GM23338 (cell line): ENCODE measurements at regions not wholly inside any gene's neighbourhood (a gene's known extent, or its start where the extent isn't known, plus 50 kb on each side); places are given as distances from the start of the nearest gene placed in this dataset.

Source experiments
- ATAC-seq: fragments of 200-7000 bp; cut with Tn5 transposase; 3 replicates; pipeline ENCODE4 v1.9.1; 2020
- DNase-seq: peaks from one replicate; pipeline ENCODE4 v3.0.0-alpha.2; 2015; ENCODE audit warnings: low spot score
- H2AFZ ChIP-seq: fragments of 200-600 bp; sonication (generic); 2 replicates; pipeline ENCODE4 v1.8.0; 2016; ENCODE audit warnings: antibody characterized with exemption, mild to moderate bottlenecking, moderate library complexity
- H3F3A ChIP-seq: fragments of 200-600 bp; sonication (generic); replicated peaks from 2 replicates; pipeline ENCODE4 v1.8.0; 2017; ENCODE audit warnings: antibody characterized with exemption, mixed run types, low read depth
- H3K27ac ChIP-seq: fragments of 200-600 bp; sonication (generic); 2 replicates; pipeline ENCODE4 v1.6.1; 2016; ENCODE audit warnings: low read depth
- H3K27me3 ChIP-seq: fragments of 200-600 bp; sonication (generic); 2 replicates; pipeline ENCODE4 v1.8.0; 2016; ENCODE audit warnings: mild to moderate bottlenecking, mixed run types, moderate library complexity; ENCODE audit not compliant: insufficient read depth
- H3K36me3 ChIP-seq: fragments of 200-600 bp; sonication (generic); 2 replicates; pipeline ENCODE4 v1.8.0; 2016; ENCODE audit warnings: mild to moderate bottlenecking; ENCODE audit not compliant: insufficient read depth
- H3K4me1 ChIP-seq: fragments of 200-600 bp; sonication (generic); 2 replicates; pipeline ENCODE4 v1.8.0; 2016; ENCODE audit warnings: mild to moderate bottlenecking, moderate library complexity; ENCODE audit not compliant: insufficient read depth
- H3K4me2 ChIP-seq: fragments of 200-600 bp; sonication (generic); 2 replicates; pipeline ENCODE4 v1.7.1; 2017; ENCODE audit warnings: mixed run types
- H3K4me3 ChIP-seq: fragments of 200-600 bp; sonication (generic); 2 replicates; pipeline ENCODE4 v1.6.1; 2016; ENCODE audit warnings: mixed run types
- H3K79me2 ChIP-seq: fragments of 200-600 bp; sonication (generic); replicated peaks from 2 replicates; pipeline ENCODE4 v1.8.0; 2017; ENCODE audit warnings: mild to moderate bottlenecking; ENCODE audit not compliant: insufficient read depth
- H3K9me2 ChIP-seq: fragments of 200-600 bp; sonication (generic); 2 replicates; pipeline ENCODE4 v1.8.0; 2017; ENCODE audit not compliant: insufficient read depth
- H4K20me1 ChIP-seq: fragments of 200-600 bp; sonication (generic); replicated peaks from 2 replicates; pipeline ENCODE4 v1.8.0; 2017; ENCODE audit warnings: mild to moderate bottlenecking; ENCODE audit not compliant: insufficient read depth
- H3K27ac Mint-ChIP-seq: 2 replicates; pipeline ENCODE4 v1.8.0; 2020; ENCODE audit warnings: inconsistent platforms, mild to moderate bottlenecking, moderate library complexity, mixed read lengths
- H3K27me3 Mint-ChIP-seq: 3 replicates; pipeline ENCODE4 v1.8.0; 2022; ENCODE audit warnings: low read depth, mild to moderate bottlenecking, moderate library complexity, mixed read lengths, inconsistent platforms; ENCODE audit not compliant: insufficient read depth, poor library complexity
- H3K36me3 Mint-ChIP-seq: 3 replicates; pipeline ENCODE4 v1.8.0; 2021; ENCODE audit warnings: low read depth, mild to moderate bottlenecking, inconsistent platforms, moderate library complexity, mixed read lengths
- H3K4me1 Mint-ChIP-seq: 3 replicates; pipeline ENCODE4 v1.8.0; 2020; ENCODE audit warnings: mild to moderate bottlenecking, inconsistent platforms, mixed read lengths
- H3K4me3 Mint-ChIP-seq: 3 replicates; pipeline ENCODE4 v1.8.0; 2021; ENCODE audit warnings: moderate library complexity, mild to moderate bottlenecking, inconsistent platforms, mixed read lengths
- H3K9me3 Mint-ChIP-seq: 3 replicates; pipeline ENCODE4 v1.8.0; 2020; ENCODE audit warnings: moderate library complexity, mild to moderate bottlenecking, inconsistent platforms, mixed read lengths
- CREB1 ChIP-seq: fragments of 250-450 bp; sonication (Bioruptor Pico); IDR thresholded peaks from 2 replicates; pipeline ENCODE4 v1.5.0; 2020; ENCODE audit warnings: low read depth, mild to moderate bottlenecking, moderate library complexity
- EZH2 ChIP-seq: fragments of 200-600 bp; sonication (generic); IDR thresholded peaks from one replicate; pipeline ENCODE4 v1.8.0; 2017; ENCODE audit warnings: antibody characterized with exemption, mild to moderate bottlenecking, low read depth; ENCODE audit not compliant: unreplicated experiment
- EZH2phosphoT487 ChIP-seq: fragments of 200-600 bp; sonication (generic); IDR thresholded peaks from one replicate; pipeline ENCODE4 v1.8.1; 2018; ENCODE audit warnings: antibody characterized with exemption; ENCODE audit not compliant: unreplicated experiment
- JUNB ChIP-seq: IDR thresholded peaks from one replicate; pipeline ENCODE4 v1.6.1; 2016; ENCODE audit warnings: antibody characterized with exemption; ENCODE audit not compliant: unreplicated experiment
- NANOG ChIP-seq: IDR thresholded peaks from 2 replicates; pipeline ENCODE4 v1.6.1; 2016; ENCODE audit warnings: antibody characterized with exemption, borderline replicate concordance
- POLR2AphosphoS5 ChIP-seq: IDR thresholded peaks from 2 replicates; pipeline ENCODE4 v1.6.1; 2016; ENCODE audit warnings: antibody characterized with exemption, low read depth
- STAT1 ChIP-seq: IDR thresholded peaks from one replicate; pipeline ENCODE4 v1.6.1; 2016; ENCODE audit warnings: antibody characterized with exemption; ENCODE audit not compliant: unreplicated experiment
- ZNF114 ChIP-seq: fragments of 250-450 bp; sonication (Bioruptor Pico); IDR thresholded peaks from 2 replicates; pipeline ENCODE4 v1.5.0; 2020; ENCODE audit warnings: mild to moderate bottlenecking, moderate library complexity
- ZNF331 ChIP-seq: fragments of 250-450 bp; sonication (Bioruptor Pico); IDR thresholded peaks from 2 replicates; pipeline ENCODE4 v1.5.0; 2020; ENCODE audit warnings: low read depth, mild to moderate bottlenecking, moderate library complexity
- TF ChIP-seq, protein P1 (sequence below): fragments of 250-450 bp; sonication (Bioruptor Pico); IDR thresholded peaks from 2 replicates; pipeline ENCODE4 v1.5.0; 2020; ENCODE audit warnings: mild to moderate bottlenecking, moderate library complexity
- TF ChIP-seq, protein P2 (sequence below), 2 experiments: fragments of 200-600 bp in 1 of 2; sonication (generic) in 1 of 2; conservative IDR thresholded peaks; 2 replicates each; pipeline versions ENCODE4 v1.5.1 to v1.6.1; 2016 to 2017; ENCODE audit warnings: antibody characterized with exemption in 2 of 2, low read depth in 2 of 2, mild to moderate bottlenecking in 2 of 2, moderate library complexity in 1 of 2
- TF ChIP-seq, protein P3 (sequence below): IDR thresholded peaks from 2 replicates; pipeline ENCODE4 v1.6.1; 2016; ENCODE audit warnings: antibody characterized with exemption
- TF ChIP-seq, protein P4 (sequence below): IDR thresholded peaks from one replicate; pipeline ENCODE4 v1.6.1; 2018; ENCODE audit warnings: antibody characterized with exemption; ENCODE audit not compliant: unreplicated experiment

DNA sequence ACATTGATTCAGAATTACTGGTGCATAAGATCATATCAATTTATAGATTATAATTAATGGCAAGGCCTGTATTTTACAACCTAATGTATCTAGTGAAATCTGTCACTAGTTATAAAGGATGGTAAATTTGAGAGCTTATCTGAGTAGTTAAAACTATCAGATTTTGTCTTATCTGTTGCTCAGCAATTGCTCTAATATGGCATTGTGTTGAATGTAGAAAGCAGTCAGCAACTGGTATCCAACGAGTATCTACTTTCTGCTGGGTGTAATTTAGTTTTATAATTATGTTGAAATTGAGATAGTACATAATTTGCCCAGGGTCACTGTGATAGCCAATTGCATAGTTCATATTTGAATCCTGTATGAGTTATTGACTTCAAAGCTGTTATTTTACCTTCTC lies 1005.7 kb downstream of the CDH11 start:
- H3K36me3 Mint-ChIP-seq, result no peaks in the 10 kb centered on the region
- ATAC-seq, result no peak
- H3K27ac ChIP-seq, result no peak overlapping the region
- no peak for DNase-seq
- H3K27me3 Mint-ChIP-seq, result no peaks in the 10 kb centered on the region
- H3K9me2 ChIP-seq, result no peaks in the 10 kb centered on the region
- TF ChIP-seq EZH2, result no peak
- no peak for TF ChIP-seq NANOG
- no peak for TF ChIP-seq POLR2AphosphoS5
- TF ChIP-seq, protein P1, sequence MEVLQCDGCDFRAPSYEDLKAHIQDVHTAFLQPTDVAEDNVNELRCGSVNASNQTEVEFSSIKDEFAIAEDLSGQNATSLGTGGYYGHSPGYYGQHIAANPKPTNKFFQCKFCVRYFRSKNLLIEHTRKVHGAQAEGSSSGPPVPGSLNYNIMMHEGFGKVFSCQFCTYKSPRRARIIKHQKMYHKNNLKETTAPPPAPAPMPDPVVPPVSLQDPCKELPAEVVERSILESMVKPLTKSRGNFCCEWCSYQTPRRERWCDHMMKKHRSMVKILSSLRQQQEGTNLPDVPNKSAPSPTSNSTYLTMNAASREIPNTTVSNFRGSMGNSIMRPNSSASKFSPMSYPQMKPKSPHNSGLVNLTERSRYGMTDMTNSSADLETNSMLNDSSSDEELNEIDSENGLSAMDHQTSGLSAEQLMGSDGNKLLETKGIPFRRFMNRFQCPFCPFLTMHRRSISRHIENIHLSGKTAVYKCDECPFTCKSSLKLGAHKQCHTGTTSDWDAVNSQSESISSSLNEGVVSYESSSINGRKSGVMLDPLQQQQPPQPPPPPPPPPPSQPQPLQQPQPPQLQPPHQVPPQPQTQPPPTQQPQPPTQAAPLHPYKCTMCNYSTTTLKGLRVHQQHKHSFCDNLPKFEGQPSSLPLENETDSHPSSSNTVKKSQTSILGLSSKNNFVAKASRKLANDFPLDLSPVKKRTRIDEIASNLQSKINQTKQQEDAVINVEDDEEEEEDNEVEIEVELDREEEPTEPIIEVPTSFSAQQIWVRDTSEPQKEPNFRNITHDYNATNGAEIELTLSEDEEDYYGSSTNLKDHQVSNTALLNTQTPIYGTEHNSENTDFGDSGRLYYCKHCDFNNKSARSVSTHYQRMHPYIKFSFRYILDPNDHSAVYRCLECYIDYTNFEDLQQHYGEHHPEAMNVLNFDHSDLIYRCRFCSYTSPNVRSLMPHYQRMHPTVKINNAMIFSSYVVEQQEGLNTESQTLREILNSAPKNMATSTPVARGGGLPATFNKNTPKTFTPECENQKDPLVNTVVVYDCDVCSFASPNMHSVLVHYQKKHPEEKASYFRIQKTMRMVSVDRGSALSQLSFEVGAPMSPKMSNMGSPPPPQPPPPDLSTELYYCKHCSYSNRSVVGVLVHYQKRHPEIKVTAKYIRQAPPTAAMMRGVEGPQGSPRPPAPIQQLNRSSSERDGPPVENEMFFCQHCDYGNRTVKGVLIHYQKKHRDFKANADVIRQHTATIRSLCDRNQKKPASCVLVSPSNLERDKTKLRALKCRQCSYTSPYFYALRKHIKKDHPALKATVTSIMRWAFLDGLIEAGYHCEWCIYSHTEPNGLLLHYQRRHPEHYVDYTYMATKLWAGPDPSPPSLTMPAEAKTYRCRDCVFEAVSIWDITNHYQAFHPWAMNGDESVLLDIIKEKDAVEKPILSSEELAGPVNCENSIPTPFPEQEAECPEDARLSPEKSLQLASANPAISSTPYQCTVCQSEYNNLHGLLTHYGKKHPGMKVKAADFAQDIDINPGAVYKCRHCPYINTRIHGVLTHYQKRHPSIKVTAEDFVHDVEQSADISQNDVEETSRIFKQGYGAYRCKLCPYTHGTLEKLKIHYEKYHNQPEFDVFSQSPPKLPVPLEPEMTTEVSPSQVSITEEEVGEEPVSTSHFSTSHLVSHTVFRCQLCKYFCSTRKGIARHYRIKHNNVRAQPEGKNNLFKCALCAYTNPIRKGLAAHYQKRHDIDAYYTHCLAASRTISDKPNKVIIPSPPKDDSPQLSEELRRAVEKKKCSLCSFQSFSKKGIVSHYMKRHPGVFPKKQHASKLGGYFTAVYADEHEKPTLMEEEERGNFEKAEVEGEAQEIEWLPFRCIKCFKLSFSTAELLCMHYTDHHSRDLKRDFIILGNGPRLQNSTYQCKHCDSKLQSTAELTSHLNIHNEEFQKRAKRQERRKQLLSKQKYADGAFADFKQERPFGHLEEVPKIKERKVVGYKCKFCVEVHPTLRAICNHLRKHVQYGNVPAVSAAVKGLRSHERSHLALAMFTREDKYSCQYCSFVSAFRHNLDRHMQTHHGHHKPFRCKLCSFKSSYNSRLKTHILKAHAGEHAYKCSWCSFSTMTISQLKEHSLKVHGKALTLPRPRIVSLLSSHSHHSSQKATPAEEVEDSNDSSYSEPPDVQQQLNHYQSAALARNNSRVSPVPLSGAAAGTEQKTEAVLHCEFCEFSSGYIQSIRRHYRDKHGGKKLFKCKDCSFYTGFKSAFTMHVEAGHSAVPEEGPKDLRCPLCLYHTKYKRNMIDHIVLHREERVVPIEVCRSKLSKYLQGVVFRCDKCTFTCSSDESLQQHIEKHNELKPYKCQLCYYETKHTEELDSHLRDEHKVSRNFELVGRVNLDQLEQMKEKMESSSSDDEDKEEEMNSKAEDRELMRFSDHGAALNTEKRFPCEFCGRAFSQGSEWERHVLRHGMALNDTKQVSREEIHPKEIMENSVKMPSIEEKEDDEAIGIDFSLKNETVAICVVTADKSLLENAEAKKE (CRISPR knock-in tag), result no peak
- no peak for TF ChIP-seq EZH2phosphoT487
- TF ChIP-seq STAT1, result no peak
- TF ChIP-seq, protein P2, sequence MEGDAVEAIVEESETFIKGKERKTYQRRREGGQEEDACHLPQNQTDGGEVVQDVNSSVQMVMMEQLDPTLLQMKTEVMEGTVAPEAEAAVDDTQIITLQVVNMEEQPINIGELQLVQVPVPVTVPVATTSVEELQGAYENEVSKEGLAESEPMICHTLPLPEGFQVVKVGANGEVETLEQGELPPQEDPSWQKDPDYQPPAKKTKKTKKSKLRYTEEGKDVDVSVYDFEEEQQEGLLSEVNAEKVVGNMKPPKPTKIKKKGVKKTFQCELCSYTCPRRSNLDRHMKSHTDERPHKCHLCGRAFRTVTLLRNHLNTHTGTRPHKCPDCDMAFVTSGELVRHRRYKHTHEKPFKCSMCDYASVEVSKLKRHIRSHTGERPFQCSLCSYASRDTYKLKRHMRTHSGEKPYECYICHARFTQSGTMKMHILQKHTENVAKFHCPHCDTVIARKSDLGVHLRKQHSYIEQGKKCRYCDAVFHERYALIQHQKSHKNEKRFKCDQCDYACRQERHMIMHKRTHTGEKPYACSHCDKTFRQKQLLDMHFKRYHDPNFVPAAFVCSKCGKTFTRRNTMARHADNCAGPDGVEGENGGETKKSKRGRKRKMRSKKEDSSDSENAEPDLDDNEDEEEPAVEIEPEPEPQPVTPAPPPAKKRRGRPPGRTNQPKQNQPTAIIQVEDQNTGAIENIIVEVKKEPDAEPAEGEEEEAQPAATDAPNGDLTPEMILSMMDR (conservative IDR thresholded peaks at IDR 0.05; ENCODE audit: low read depth in 2 of 2), result no peak
- no peak for TF ChIP-seq CREB1 (CRISPR knock-in tag)
- TF ChIP-seq, protein P3, sequence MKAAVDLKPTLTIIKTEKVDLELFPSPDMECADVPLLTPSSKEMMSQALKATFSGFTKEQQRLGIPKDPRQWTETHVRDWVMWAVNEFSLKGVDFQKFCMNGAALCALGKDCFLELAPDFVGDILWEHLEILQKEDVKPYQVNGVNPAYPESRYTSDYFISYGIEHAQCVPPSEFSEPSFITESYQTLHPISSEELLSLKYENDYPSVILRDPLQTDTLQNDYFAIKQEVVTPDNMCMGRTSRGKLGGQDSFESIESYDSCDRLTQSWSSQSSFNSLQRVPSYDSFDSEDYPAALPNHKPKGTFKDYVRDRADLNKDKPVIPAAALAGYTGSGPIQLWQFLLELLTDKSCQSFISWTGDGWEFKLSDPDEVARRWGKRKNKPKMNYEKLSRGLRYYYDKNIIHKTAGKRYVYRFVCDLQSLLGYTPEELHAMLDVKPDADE, result no peak
- TF ChIP-seq, protein P4, sequence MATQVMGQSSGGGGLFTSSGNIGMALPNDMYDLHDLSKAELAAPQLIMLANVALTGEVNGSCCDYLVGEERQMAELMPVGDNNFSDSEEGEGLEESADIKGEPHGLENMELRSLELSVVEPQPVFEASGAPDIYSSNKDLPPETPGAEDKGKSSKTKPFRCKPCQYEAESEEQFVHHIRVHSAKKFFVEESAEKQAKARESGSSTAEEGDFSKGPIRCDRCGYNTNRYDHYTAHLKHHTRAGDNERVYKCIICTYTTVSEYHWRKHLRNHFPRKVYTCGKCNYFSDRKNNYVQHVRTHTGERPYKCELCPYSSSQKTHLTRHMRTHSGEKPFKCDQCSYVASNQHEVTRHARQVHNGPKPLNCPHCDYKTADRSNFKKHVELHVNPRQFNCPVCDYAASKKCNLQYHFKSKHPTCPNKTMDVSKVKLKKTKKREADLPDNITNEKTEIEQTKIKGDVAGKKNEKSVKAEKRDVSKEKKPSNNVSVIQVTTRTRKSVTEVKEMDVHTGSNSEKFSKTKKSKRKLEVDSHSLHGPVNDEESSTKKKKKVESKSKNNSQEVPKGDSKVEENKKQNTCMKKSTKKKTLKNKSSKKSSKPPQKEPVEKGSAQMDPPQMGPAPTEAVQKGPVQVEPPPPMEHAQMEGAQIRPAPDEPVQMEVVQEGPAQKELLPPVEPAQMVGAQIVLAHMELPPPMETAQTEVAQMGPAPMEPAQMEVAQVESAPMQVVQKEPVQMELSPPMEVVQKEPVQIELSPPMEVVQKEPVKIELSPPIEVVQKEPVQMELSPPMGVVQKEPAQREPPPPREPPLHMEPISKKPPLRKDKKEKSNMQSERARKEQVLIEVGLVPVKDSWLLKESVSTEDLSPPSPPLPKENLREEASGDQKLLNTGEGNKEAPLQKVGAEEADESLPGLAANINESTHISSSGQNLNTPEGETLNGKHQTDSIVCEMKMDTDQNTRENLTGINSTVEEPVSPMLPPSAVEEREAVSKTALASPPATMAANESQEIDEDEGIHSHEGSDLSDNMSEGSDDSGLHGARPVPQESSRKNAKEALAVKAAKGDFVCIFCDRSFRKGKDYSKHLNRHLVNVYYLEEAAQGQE, result no peak
- TF ChIP-seq JUNB, result no peak
- no peak for TF ChIP-seq ZNF114 (CRISPR knock-in tag)
- no peak for TF ChIP-seq ZNF331 (CRISPR knock-in tag)
- H3K4me3 Mint-ChIP-seq, result no peak overlapping the region
- no peaks in the 10 kb centered on the region for H3K4me1 ChIP-seq
- no peak overlapping the region for H3K4me3 ChIP-seq
- H3K27ac Mint-ChIP-seq, result no peak overlapping the region
- H3F3A ChIP-seq, result no peaks in the 10 kb centered on the region
- no peaks in the 10 kb centered on the region for H3K27me3 ChIP-seq
- no peak overlapping the region for H3K4me2 ChIP-seq
- H3K36me3 ChIP-seq, result no peaks in the 10 kb centered on the region
- no peaks in the 10 kb centered on the region for H3K9me3 Mint-ChIP-seq
- no peak overlapping the region for H2AFZ ChIP-seq
- H3K4me1 Mint-ChIP-seq, result no peaks in the 10 kb centered on the region
- H3K79me2 ChIP-seq, result no peaks in the 10 kb centered on the region
- H4K20me1 ChIP-seq, result no peaks in the 10 kb centered on the region
